ENCODE measurements at regions not wholly inside any gene's neighbourhood (a gene's known extent, or its start where the extent isn't known, plus 50 kb on each side); places are given as distances from the start of the nearest gene placed in this dataset.

DNA sequence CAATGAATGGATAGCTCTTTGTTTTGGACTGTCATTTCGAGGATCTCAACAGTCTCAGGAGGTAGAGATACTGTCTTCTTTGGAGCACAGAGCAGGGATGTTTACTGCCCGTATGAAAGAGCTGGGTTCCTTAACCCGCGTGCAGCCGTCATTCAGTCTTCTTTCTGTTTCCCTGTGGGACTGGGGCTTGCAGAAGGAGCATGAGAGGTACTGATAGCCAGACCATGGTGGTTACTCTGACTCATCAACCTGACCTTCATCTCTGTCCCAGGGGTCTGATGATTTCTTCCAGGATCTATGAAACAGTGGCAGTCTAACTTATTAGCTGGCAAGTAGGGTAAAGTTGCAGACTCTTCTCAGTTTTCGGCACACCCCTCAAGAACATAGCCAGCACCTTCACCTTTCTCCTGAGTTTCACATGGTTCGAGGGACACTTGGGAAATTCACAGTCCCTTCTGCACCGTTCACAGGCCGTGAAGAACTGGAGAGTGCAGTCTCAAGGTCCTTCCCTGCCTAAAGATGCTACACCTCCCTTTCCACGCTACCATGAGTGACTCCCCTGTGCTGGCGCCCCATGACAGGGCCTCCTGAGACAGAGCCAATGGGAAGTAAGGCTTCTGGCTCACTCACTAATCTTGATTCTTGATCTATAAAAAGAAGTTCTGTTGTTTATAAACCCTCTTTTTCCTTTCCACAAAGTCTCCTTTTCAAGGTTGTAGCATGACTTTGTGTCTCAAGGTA is 226.2 kb downstream of the MC4R start:
- no peak for TF ChIP-seq POLR2A (IDR thresholded peaks at IDR 0.05)
- TF ChIP-seq, protein P1, sequence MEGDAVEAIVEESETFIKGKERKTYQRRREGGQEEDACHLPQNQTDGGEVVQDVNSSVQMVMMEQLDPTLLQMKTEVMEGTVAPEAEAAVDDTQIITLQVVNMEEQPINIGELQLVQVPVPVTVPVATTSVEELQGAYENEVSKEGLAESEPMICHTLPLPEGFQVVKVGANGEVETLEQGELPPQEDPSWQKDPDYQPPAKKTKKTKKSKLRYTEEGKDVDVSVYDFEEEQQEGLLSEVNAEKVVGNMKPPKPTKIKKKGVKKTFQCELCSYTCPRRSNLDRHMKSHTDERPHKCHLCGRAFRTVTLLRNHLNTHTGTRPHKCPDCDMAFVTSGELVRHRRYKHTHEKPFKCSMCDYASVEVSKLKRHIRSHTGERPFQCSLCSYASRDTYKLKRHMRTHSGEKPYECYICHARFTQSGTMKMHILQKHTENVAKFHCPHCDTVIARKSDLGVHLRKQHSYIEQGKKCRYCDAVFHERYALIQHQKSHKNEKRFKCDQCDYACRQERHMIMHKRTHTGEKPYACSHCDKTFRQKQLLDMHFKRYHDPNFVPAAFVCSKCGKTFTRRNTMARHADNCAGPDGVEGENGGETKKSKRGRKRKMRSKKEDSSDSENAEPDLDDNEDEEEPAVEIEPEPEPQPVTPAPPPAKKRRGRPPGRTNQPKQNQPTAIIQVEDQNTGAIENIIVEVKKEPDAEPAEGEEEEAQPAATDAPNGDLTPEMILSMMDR (IDR thresholded peaks at IDR 0.05), result no peak
- TF ChIP-seq EP300 (IDR thresholded peaks at IDR 0.05), result no peak
- Histone ChIP-seq H3K4me1 (no peaks in the 10 kb centered on the region), H3K27ac (no peak overlapping the region), H3K4me3 (no peak overlapping the region), H3K36me3 (no peaks in the 10 kb centered on the region), H3K9me3 (no peaks in the 10 kb centered on the region), H3K27me3 (no peaks in the 10 kb centered on the region)
- WGBS, 2 donors, result 87 to 90% methylated on average over 11 of the region's 11 CpGs
- DNase-seq (ENCODE audit: low spot score in 2 of 2), result no peak

DNA sequence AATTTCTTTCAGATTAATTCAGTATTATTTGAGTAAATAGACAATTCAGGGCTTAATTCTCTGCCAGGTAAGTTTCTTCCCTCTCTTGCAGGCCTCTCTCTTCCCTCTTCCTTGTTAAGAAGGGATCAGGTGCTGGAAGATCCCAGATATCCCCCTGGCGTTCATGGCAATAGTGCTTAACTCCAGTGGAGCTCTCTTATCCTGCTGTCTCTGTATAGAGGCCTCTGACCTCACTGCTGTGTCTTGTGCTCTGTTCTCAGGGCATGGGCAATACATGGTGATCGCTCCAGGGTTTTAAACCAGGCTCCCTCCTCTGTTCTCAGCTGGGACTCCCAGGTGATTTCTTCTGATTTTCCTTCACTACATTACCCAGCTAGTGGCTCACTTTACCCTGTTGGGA is 226.8 kb downstream of the MC4R start:
- Histone ChIP-seq H3K36me3 (no peaks in the 10 kb centered on the region), H3K4me3 (no peak overlapping the region), H3K27ac (no peak overlapping the region), H3K4me1 (no peaks in the 10 kb centered on the region), H3K9me3 (no peaks in the 10 kb centered on the region), H3K27me3 (no peaks in the 10 kb centered on the region)
- TF ChIP-seq POLR2A (IDR thresholded peaks at IDR 0.05) (no peak), EP300 (IDR thresholded peaks at IDR 0.05) (no peak)
- TF ChIP-seq, protein P1 (IDR thresholded peaks at IDR 0.05), result no peak
- DNase-seq (ENCODE audit: low spot score in 2 of 2), result no peak
- WGBS, 2 donors, result 84 to 86% methylated on average over 2 of the region's 2 CpGs

DNA sequence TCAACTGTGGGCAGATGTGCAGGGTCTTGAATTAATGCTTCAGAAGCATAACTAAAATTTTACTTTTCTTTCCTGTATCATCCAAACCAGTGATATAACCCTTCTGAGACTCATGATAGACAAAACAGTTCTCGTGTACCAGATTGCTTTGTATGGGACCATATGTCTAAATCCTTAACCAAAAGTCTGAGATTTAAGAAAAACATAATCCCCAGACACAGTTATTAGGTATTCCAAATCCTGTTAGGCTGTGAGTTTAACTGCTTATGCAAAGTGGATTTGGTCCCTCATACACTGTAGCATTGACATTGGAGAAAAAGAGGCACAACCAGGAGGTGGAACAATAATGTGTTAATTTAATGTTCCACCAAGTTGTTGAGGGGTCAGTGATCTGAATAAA is 235.0 kb downstream of the PMAIP1 start:
- no peak for DNase-seq (ENCODE audit: low spot score in 2 of 2)
- TF ChIP-seq POLR2A (IDR thresholded peaks at IDR 0.05) (no peak), EP300 (IDR thresholded peaks at IDR 0.05) (no peak)
- TF ChIP-seq, protein P1 (IDR thresholded peaks at IDR 0.05), result no peak

DNA sequence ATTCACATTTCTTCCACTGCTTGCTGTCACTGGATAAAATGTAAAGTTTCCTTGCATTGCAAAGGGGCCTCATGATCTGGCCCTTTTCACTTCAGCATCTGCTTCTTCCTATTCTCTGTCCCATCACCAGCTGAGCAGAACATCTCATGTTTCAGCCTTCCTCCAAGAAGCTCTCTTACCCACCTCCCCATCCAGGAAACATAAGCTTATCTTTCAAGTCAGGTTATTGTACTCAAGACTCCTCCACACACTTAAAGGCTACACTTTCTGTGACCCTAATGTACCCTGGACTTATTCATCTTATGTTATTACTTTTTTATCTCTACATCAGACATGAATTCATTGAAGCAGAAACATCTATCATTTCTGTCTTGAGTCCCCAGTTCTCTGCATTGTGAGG is 230.5 kb downstream of the PMAIP1 start:
- no peak for TF ChIP-seq POLR2A (IDR thresholded peaks at IDR 0.05)
- TF ChIP-seq, protein P1 (IDR thresholded peaks at IDR 0.05), result no peak
- TF ChIP-seq EP300 (IDR thresholded peaks at IDR 0.05), result no peak
- no peak for DNase-seq (ENCODE audit: low spot score in 2 of 2)
- Histone ChIP-seq H3K36me3 (no peaks in the 10 kb centered on the region), H3K4me1 (no peaks in the 10 kb centered on the region), H3K27ac (no peak overlapping the region), H3K27me3 (no peaks in the 10 kb centered on the region), H3K4me3 (no peak overlapping the region), H3K9me3 (no peaks in the 10 kb centered on the region)

More for the DNA sequence above, 235.0 kb downstream of the PMAIP1 start:
- Histone ChIP-seq H3K4me3 (no peak overlapping the region), H3K9me3 (no peaks in the 10 kb centered on the region), H3K27ac (no peak overlapping the region), H3K36me3 (no peaks in the 10 kb centered on the region), H3K27me3 (no peaks in the 10 kb centered on the region), H3K4me1 (no peaks in the 10 kb centered on the region)
- 75 to 81% methylated on average over 1 of the region's 1 CpG for WGBS, 2 donors

DNA sequence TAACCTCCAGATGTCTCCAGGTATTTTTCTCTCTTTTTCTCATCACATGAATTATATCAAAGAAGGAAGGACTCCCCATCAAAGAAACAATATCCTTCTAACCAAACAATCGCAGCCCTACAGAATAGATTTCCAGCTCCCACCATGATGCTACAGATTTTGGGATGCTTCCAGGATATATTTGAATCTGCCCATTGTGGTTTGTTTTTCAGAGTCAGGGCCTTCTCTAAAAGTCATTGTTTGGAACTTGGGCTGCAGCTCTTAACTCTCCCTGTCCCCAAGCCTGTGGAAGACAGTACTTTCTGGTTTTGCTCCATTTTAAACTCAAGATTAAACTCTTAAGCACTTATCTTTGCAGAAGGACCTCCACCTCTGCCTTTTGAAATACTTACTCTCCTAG is 223.2 kb downstream of the PMAIP1 start:
- H3K4me3 ChIP-seq, result no peak overlapping the region
- no peak for DNase-seq (ENCODE audit: low spot score in 2 of 2)
- H3K4me1 ChIP-seq, result no peaks in the 10 kb centered on the region
- no peaks in the 10 kb centered on the region for H3K36me3 ChIP-seq
- WGBS, 2 donors, result 48 to 57% methylated on average over 1 of the region's 1 CpG
- no peaks in the 10 kb centered on the region for H3K27me3 ChIP-seq
- H3K27ac ChIP-seq, result no peak overlapping the region
- H3K9me3 ChIP-seq, result no peaks in the 10 kb centered on the region
- TF ChIP-seq POLR2A (IDR thresholded peaks at IDR 0.05), result no peak
- TF ChIP-seq, protein P1 (IDR thresholded peaks at IDR 0.05), result no peak
- TF ChIP-seq EP300 (IDR thresholded peaks at IDR 0.05), result no peak

All from tibial nerve (tissue), 4 donors.